ENCODE measurements at regions not wholly inside any gene's neighbourhood (a gene's known extent, or its start where the extent isn't known, plus 50 kb on each side); places are given as distances from the start of the nearest gene placed in this dataset.
A peak's percentile ranks its signal among the peaks of the same experiment; 100 is the strongest.

- TF ChIP-seq ZNF462 (CRISPR knock-in tag; IDR thresholded peaks at IDR 0.05), result no peak
Observed at GRCh38 chr11:92531065-92531739, 306.6 kb downstream of the FAT3 start (continued).

GRCh38 chr11:92533657-92534335, 309.2 kb downstream of the FAT3 start:
- Histone ChIP-seq H3K9me2 (ENCODE audit: insufficient read depth) (no peaks in the 10 kb centered on the region), H3K4me1 (ENCODE audit: insufficient read depth) (peaks cover 65% of the 10 kb centered on the region), H3K4me3 (no peak overlapping the region), H3K27ac (ENCODE audit: low read depth) (no peak overlapping the region), H3K79me2 (replicated peaks; ENCODE audit: insufficient read depth) (peaks cover 9% of the 10 kb centered on the region; the same call in 1 of the 2 replicates), H3F3A (replicated peaks; ENCODE audit: low read depth) (no peaks in the 10 kb centered on the region), H2AFZ (no peak overlapping the region), H3K36me3 (ENCODE audit: insufficient read depth) (no peaks in the 10 kb centered on the region), H3K4me2 (no peak overlapping the region), H3K27me3 (ENCODE audit: insufficient read depth) (no peaks in the 10 kb centered on the region), H4K20me1 (replicated peaks; ENCODE audit: insufficient read depth) (no peaks in the 10 kb centered on the region)
- Mint-ChIP-seq H3K27ac (peak overlapping the region; percentile 71; the same call in 1 of the 2 replicates), H3K4me1 (peaks cover 68% of the 10 kb centered on the region), H3K36me3 (ENCODE audit: low read depth) (peaks cover 7% of the 10 kb centered on the region), H3K4me3 (no peak overlapping the region), H3K9me3 (no peaks in the 10 kb centered on the region), H3K27me3 (ENCODE audit: insufficient read depth, low read depth, poor library complexity) (no peaks in the 10 kb centered on the region)
- ATAC-seq (no peak), DNase-seq (ENCODE audit: low spot score) (no peak)
- TF ChIP-seq ZNF462 (CRISPR knock-in tag; IDR thresholded peaks at IDR 0.05) (no peak), STAT1 (IDR thresholded peaks at IDR 0.05; ENCODE audit: unreplicated experiment) (no peak), JUNB (IDR thresholded peaks at IDR 0.05; ENCODE audit: unreplicated experiment) (no peak), CREB1 (CRISPR knock-in tag; IDR thresholded peaks at IDR 0.05; ENCODE audit: low read depth) (no peak), NANOG (IDR thresholded peaks at IDR 0.05; ENCODE audit: borderline replicate concordance) (no peak), ZNF331 (CRISPR knock-in tag; IDR thresholded peaks at IDR 0.05; ENCODE audit: low read depth) (no peak)

Measured in GM23338 (cell line).